Activated T-helper 17 cell treated with anti-CD3 and anti-CD28 coated beads, Interleukin-2, amount 50 U/mL, for 72 hours (primary cell): ENCODE measurements at regions not wholly inside any gene's neighbourhood (a gene's known extent, or its start where the extent isn't known, plus 50 kb on each side); places are given as distances from the start of the nearest gene placed in this dataset.

Experiments used
- ATAC-seq: fragments of 150-1000 bp; cut with Tn5 transposase; replicated peaks from 2 replicates; pipeline ENCODE4 v1.10.0; 2021; ENCODE audit warnings: mild to moderate bottlenecking, moderate library complexity
- H3K27ac Mint-ChIP-seq: one replicate; pipeline ENCODE4 v1.8.0; 2022; ENCODE audit warnings: mixed read lengths
- H3K27me3 Mint-ChIP-seq: one replicate; pipeline ENCODE4 v1.8.0; 2022; ENCODE audit warnings: mixed read lengths
- H3K36me3 Mint-ChIP-seq: one replicate; pipeline ENCODE4 v1.8.0; 2022; ENCODE audit warnings: low read depth, mild to moderate bottlenecking, mixed read lengths
- H3K4me1 Mint-ChIP-seq: one replicate; pipeline ENCODE4 v1.8.0; 2022; ENCODE audit warnings: mixed read lengths
- H3K4me3 Mint-ChIP-seq: one replicate; pipeline ENCODE4 v1.8.0; 2022; ENCODE audit warnings: mild to moderate bottlenecking, mixed read lengths
- H3K9me3 Mint-ChIP-seq: one replicate; pipeline ENCODE4 v1.8.0; 2022; ENCODE audit warnings: mixed read lengths

GRCh38 chrX:42524379-42524778 lies 253.6 kb downstream of the PPP1R2C start:
- ATAC-seq: no peak
- H3K9me3 Mint-ChIP-seq: no peaks in the 10 kb centered on the region

DNA sequence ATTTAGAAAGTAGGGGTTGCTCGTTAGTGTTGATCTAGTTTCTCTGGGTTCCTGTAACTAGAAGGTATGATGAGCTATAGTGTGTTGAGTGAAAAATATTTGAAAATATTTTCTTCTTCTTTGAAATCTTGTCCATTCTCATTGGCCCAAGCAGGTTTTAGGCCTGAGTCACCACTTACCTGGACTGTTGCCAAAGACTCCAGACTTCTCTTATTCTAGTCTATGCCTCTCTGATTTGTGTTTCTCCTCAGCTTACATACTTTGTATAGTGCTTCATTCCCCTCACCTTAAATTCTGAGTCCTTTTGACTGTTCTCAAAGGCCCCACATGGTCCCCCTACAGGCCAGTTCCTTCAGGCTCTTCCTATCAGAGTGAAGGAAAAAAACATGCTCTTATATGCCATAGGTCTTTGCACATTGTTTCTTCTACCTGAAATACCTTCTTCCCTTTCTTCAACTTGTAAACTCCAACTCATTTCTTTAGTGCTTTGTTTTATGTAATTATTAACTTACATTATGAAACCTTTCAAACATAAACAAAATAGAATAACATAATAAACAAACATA lies 258.2 kb downstream of the PPP1R2C start:
- no peaks in the 10 kb centered on the region for H3K36me3 Mint-ChIP-seq
- no peaks in the 10 kb centered on the region for H3K9me3 Mint-ChIP-seq

More at GRCh38 chrX:42524379-42524778, 253.6 kb downstream of the PPP1R2C start:
- H3K4me3 Mint-ChIP-seq: no peak overlapping the region
- no peaks in the 10 kb centered on the region for H3K27me3 Mint-ChIP-seq
- H3K36me3 Mint-ChIP-seq: no peaks in the 10 kb centered on the region
- no peaks in the 10 kb centered on the region for H3K4me1 Mint-ChIP-seq
- no peak overlapping the region for H3K27ac Mint-ChIP-seq

DNA sequence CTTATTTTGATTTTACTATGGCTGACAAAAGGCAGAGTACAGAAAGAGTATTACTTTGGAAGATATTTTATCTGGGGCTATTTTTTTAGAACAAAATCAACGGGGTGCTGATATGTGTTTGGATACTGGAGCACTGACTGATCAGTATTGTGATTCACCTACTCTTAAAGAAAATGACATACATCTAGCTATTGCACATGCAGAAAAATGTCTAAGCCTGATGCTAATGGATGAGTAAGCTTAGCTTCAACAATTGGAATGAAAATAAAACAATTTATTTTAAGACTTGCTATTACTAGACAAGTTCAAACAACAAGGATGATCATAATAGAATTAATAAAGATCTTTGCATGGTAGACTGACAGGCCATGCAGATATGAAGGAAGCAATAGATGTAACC lies 262.0 kb downstream of the PPP1R2C start:
- no peaks in the 10 kb centered on the region for H3K9me3 Mint-ChIP-seq
- no peak overlapping the region for H3K27ac Mint-ChIP-seq
- no peaks in the 10 kb centered on the region for H3K4me1 Mint-ChIP-seq
- ATAC-seq: no peak
- H3K27me3 Mint-ChIP-seq: no peaks in the 10 kb centered on the region
- no peaks in the 10 kb centered on the region for H3K36me3 Mint-ChIP-seq
- H3K4me3 Mint-ChIP-seq: no peak overlapping the region

More for the DNA sequence above, 258.2 kb downstream of the PPP1R2C start:
- H3K4me3 Mint-ChIP-seq: no peak overlapping the region
- no peaks in the 10 kb centered on the region for H3K27me3 Mint-ChIP-seq
- ATAC-seq: no peak
- H3K4me1 Mint-ChIP-seq: no peaks in the 10 kb centered on the region
- no peak overlapping the region for H3K27ac Mint-ChIP-seq

GRCh38 chrX:42505016-42505415 lies 272.9 kb downstream of the PPP1R2C start:
- no peaks in the 10 kb centered on the region for H3K36me3 Mint-ChIP-seq
- ATAC-seq: no peak
- peaks cover 5% of the 10 kb centered on the region for H3K9me3 Mint-ChIP-seq
- no peak overlapping the region for H3K4me3 Mint-ChIP-seq
- peaks cover 3% of the 10 kb centered on the region for H3K27me3 Mint-ChIP-seq
- H3K27ac Mint-ChIP-seq: no peak overlapping the region
- H3K4me1 Mint-ChIP-seq: no peaks in the 10 kb centered on the region

GRCh38 chrX:42499620-42500019 lies 278.3 kb downstream of the PPP1R2C start:
- Mint-ChIP-seq H3K4me1 (no peaks in the 10 kb centered on the region), H3K27me3 (peaks cover 3% of the 10 kb centered on the region)

GRCh38 chrX:42497356-42497755 lies 280.6 kb downstream of the PPP1R2C start:
- ATAC-seq: no peak
- no peak overlapping the region for H3K27ac Mint-ChIP-seq
- no peaks in the 10 kb centered on the region for H3K4me1 Mint-ChIP-seq
- no peaks in the 10 kb centered on the region for H3K36me3 Mint-ChIP-seq
- no peaks in the 10 kb centered on the region for H3K27me3 Mint-ChIP-seq
- H3K4me3 Mint-ChIP-seq: no peak overlapping the region
- no peaks in the 10 kb centered on the region for H3K9me3 Mint-ChIP-seq

More at GRCh38 chrX:42499620-42500019, 278.3 kb downstream of the PPP1R2C start:
- no peaks in the 10 kb centered on the region for H3K9me3 Mint-ChIP-seq
- H3K4me3 Mint-ChIP-seq: no peak overlapping the region
- H3K36me3 Mint-ChIP-seq: no peaks in the 10 kb centered on the region
- no peak for ATAC-seq
- H3K27ac Mint-ChIP-seq: no peak overlapping the region

DNA sequence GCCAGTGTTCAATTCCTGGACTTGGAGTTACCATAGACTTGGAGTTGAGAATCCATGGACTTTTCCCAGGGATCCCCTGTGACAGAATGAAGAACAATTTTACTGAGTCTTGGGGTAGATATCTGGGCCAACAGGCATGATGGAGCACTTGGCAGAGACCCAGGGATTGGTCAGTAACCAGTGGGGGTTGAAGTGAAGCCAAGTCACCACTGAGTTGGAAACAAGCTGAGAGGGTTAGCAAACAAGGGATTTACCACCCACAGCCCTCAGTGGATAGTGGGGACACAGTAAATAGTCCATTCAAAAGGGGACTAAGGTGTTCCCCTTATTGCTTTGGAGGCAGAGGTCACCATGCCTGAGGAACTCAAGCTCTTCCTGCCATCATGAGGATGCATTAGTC lies 281.7 kb downstream of the PPP1R2C start:
- H3K9me3 Mint-ChIP-seq: no peaks in the 10 kb centered on the region
- H3K4me3 Mint-ChIP-seq: no peak overlapping the region
- no peak for ATAC-seq
- no peak overlapping the region for H3K27ac Mint-ChIP-seq
- H3K36me3 Mint-ChIP-seq: no peaks in the 10 kb centered on the region
- H3K4me1 Mint-ChIP-seq: no peaks in the 10 kb centered on the region
- no peaks in the 10 kb centered on the region for H3K27me3 Mint-ChIP-seq

DNA sequence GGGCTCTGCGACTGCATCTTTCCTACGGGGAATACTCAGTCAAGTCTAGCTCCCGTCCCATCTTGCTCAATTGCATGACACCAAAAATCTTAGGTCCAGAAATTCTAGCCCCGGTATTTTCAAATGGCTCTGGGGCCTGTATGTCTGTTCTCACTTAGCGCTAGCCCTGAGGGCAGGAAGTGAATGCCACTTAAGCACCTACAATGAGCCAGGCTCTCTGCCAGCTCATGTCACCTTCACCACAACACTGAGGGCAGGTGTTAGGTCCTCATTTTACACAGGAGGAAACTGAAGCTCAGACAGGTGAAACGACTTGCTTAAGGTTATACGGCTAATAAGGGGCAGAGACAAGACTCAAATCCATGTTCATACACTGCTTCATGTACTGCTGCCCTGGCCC lies 282.8 kb downstream of the PPP1R2C start:
- Mint-ChIP-seq H3K36me3 (no peaks in the 10 kb centered on the region), H3K27me3 (no peaks in the 10 kb centered on the region), H3K4me1 (no peaks in the 10 kb centered on the region), H3K9me3 (no peaks in the 10 kb centered on the region), H3K4me3 (no peak overlapping the region), H3K27ac (no peak overlapping the region)
- ATAC-seq: no peak

DNA sequence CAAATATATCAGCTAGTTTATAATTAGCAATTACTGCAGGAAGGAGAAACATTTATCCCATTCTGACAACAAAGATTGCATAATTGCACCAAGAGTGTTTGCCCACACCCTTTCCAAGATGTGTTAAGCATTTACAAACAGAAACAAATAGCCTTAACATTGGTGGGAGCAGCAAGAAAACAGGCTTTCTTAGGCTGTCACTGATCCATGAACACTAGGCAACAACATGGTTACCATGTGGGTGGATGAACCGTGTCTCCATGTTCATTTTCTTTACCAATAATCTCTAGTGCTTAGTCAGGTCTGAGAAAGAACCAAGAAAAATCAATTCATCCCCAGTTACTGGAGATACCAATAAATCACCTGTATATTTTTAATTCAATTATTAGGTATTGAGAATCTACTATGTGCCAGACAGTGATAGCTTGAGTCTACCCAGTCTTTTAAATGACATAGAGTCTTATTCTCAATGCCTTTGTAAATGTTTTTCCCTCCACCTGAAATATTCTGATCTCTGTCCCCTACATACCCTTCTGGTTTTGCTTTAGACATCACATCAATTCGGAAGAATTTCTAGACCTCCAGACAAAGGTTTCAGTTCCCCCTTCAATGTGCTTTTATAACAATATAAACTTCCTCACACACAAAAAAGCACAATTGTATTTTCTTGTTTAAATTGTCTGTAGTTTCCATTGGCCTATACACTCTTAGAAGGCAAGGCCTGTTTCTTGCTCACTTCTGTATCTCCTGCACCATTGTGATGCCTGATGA lies 286.6 kb downstream of the PPP1R2C start:
- no peak for ATAC-seq
- no peaks in the 10 kb centered on the region for H3K27me3 Mint-ChIP-seq
- no peaks in the 10 kb centered on the region for H3K4me1 Mint-ChIP-seq
- H3K4me3 Mint-ChIP-seq: no peak overlapping the region
- H3K36me3 Mint-ChIP-seq: no peaks in the 10 kb centered on the region
- no peak overlapping the region for H3K27ac Mint-ChIP-seq
- no peaks in the 10 kb centered on the region for H3K9me3 Mint-ChIP-seq

- Mint-ChIP-seq H3K27me3 (no peaks in the 10 kb centered on the region), H3K4me3 (no peak overlapping the region), H3K27ac (no peak overlapping the region), H3K36me3 (no peaks in the 10 kb centered on the region), H3K9me3 (no peaks in the 10 kb centered on the region), H3K4me1 (no peaks in the 10 kb centered on the region)
- ATAC-seq: no peak
These were observed 287.9 kb downstream of the PPP1R2C start for GRCh38 chrX:42490111-42490510.

DNA sequence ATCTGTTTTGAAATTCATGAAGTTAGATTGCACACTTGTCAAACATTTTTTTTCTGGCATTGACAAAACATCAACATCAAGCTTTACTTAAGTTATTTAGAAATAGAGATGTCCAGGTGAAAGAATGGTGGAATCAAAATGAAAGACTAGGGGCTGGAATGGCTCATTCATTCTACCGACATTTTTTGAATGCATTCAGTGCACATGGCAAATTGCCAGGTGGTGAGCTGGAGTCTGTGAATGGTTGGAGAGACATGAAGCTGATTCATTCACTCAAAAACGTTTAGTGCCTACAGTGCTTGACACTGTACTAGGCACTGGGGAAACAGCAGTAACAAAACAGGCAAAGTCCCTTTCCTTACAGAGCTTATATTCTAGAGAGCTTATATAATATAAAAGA lies 292.4 kb downstream of the PPP1R2C start:
- H3K4me3 Mint-ChIP-seq: no peak overlapping the region
- no peaks in the 10 kb centered on the region for H3K27me3 Mint-ChIP-seq
- H3K27ac Mint-ChIP-seq: no peak overlapping the region
- H3K9me3 Mint-ChIP-seq: no peaks in the 10 kb centered on the region
- H3K36me3 Mint-ChIP-seq: no peaks in the 10 kb centered on the region
- ATAC-seq: no peak
- no peaks in the 10 kb centered on the region for H3K4me1 Mint-ChIP-seq

DNA sequence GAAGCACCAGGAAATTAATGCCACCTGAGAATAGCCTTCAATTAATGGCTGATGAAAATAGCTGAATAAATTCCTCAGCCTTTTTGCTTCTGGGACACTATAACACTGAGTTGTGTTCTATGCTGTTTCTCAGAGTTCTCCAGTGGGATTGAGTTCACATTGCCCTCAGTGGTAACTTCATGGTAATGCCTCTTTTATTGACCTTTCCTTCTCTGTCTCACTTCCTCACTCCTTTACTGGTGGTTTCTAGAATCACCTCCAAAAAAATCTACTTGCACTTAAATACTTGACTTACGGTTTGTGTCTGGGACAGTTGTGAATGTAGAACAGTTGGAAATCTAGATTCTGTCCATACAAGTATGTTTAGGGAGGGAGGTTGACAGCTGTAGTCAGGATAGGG lies 293.7 kb downstream of the PPP1R2C start:
- H3K27ac Mint-ChIP-seq: no peak overlapping the region
- H3K27me3 Mint-ChIP-seq: no peaks in the 10 kb centered on the region
- H3K36me3 Mint-ChIP-seq: no peaks in the 10 kb centered on the region
- no peaks in the 10 kb centered on the region for H3K4me1 Mint-ChIP-seq
- H3K9me3 Mint-ChIP-seq: no peaks in the 10 kb centered on the region
- no peak for ATAC-seq
- H3K4me3 Mint-ChIP-seq: no peak overlapping the region

DNA sequence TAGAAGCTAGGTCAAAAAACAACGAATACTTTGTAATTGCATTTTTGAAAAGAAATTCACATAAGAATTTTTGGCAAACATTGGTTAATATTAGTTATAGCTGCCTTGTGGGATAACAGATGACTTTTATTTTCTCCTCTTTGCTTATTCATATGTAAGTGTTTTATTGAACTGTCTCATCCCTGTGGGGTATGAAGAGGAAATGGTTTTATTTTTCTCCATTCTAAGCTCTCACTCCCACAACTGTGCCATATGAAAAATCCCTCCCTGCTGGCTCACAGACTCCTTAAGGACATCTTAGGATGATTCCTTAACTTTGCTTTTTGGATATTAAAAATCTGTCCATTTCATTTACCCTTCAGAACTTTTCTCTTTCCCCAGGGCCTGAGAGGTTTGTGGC lies 300.6 kb downstream of the PPP1R2C start:
- no peak overlapping the region for H3K4me3 Mint-ChIP-seq
- ATAC-seq: no peak
- no peaks in the 10 kb centered on the region for H3K36me3 Mint-ChIP-seq
- H3K9me3 Mint-ChIP-seq: no peaks in the 10 kb centered on the region
- no peaks in the 10 kb centered on the region for H3K4me1 Mint-ChIP-seq
- no peak overlapping the region for H3K27ac Mint-ChIP-seq
- H3K27me3 Mint-ChIP-seq: no peaks in the 10 kb centered on the region

DNA sequence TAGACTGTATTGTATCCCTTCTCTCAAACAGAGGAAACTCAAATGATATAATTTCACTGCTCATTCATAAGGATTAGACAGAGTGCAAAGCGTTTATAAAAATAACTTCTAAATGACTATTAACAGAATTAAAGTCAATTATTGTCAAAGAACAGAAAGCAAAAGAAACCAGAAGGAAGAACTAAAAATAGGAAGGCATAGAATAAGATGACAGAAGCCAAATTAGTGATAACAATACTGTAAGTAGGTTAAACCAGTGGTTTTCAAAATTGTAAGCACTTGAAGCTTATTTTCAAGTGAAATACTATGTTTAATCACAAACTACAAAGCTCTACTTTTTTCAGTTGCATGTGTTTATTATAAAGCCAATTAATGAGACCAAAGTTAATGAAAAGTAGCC lies 305.2 kb downstream of the PPP1R2C start:
- Mint-ChIP-seq H3K4me3 (no peak overlapping the region), H3K27me3 (no peaks in the 10 kb centered on the region), H3K36me3 (no peaks in the 10 kb centered on the region), H3K9me3 (no peaks in the 10 kb centered on the region), H3K27ac (no peak overlapping the region), H3K4me1 (no peaks in the 10 kb centered on the region)
- no peak for ATAC-seq

- Mint-ChIP-seq H3K27me3 (no peaks in the 10 kb centered on the region), H3K9me3 (no peaks in the 10 kb centered on the region), H3K27ac (no peak overlapping the region), H3K4me3 (no peak overlapping the region), H3K36me3 (no peaks in the 10 kb centered on the region), H3K4me1 (no peaks in the 10 kb centered on the region)
- ATAC-seq: no peak
These were observed 311.5 kb downstream of the PPP1R2C start for GRCh38 chrX:42466332-42467046.
